GM18508 (cell line): ENCODE measurements at regions not wholly inside any gene's neighbourhood (a gene's known extent, or its start where the extent isn't known, plus 50 kb on each side); places are given as distances from the start of the nearest gene placed in this dataset.
"Not testable (repeated sequence)": the region's sequence is repeated elsewhere in the genome, so short reads cannot be mapped to it uniquely, and the experiment has no call there.

Experiments used
- ATAC-seq: cut with Tn5 transposase; IDR thresholded peaks from one replicate; pipeline ENCODE4 v1.9.1; 2021; ENCODE audit warnings: moderate number of reproducible peaks; ENCODE audit not compliant: insufficient read depth, unreplicated experiment

DNA sequence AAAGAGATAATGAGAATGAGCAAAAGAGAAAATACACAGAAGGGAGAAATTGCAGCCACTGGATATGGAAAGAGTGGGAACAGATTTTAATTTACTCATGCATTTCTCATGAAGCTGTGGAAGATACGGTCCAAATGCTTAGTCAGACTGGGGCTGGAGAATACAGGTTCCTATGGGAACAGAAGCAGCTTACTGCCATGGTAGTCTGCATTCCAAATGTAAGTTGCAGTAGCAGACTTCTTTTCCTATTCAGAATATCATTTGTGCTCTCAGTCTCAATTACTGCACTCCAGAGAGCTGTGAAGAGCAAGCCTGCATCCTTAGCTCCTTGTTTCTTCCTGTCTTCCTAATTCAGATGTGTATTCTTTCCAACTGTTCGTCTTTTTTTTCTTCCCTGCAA, 190.8 kb upstream of the TMEM196 start:
- no peak for ATAC-seq

- ATAC-seq: no peak
These were observed 190.3 kb upstream of the TMEM196 start for GRCh38 chr7:19963695-19964094.

DNA sequence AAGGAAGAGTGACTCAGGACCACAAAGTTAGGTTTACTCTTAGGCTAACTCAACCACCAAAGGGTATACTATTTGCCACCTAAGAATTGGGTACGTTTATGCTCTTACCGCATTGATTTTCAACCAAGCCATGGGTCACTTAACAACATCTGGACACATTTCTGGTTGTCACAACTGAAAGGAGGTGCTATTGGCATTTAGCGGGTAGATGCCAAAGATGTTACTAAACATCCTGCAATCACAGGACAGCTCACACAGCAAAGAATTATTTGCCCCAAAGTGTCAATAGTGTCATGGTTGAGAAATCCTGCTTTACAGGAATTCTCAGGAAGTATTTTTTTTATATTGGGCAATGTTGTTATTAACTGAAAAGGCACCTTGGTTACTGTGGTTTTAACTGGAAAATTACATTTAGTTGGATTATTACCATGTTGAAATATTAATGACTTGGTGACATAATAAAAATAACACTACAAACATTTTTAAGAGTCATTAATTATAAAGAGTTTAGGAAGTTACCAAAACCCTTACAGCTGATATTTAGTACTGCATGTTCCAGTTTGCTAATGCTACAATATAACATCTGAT, 185.0 kb upstream of the TMEM196 start:
- ATAC-seq: no peak

GRCh38 chr7:19957664-19958063, 184.2 kb upstream of the TMEM196 start:
- no peak for ATAC-seq

DNA sequence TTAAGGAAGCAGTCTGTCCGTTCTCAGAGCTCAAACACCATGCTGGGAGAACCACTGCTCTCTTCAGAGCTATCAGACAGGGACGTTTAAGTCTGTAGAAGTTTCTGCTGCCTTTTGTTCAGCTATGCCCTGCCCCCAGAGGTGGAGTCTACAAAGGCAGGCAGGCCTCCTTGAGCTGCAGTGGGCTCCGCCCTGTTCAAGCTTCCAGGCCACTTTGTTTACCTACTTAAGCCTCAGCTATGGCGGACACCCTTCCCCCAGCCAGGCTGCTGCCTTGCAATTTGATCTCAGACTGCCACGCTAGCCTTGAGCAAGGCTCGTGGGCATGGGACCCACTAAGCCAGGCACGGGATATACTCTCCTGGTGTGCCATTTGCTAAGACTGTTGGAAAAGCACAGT, 180.7 kb upstream of the TMEM196 start:
- ATAC-seq: not testable (repeated sequence)

- ATAC-seq: not testable (repeated sequence)
These were observed 180.0 kb upstream of the TMEM196 start for GRCh38 chr7:19953411-19953810.

DNA sequence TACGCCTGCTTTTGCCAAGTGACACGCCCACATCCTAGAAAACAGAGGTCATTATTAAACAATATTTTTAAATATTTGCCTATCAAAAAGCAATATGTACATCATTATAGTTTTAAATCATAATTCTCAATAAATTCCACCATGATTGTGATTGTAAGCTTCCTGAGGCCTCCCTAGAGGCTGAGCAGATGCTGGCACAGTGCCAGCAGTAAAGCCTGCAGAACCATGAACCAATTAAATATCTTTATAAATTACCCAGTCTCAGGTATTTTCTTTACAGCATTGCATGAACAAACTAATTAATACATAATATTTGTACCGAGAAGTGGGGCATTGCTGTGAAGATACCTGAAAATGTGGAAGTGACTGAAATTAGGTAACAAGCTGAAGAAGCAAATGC, 174.7 kb upstream of the TMEM196 start:
- ATAC-seq: no peak

GRCh38 chr7:19944363-19945120, 171.1 kb upstream of the TMEM196 start:
- no peak for ATAC-seq

DNA sequence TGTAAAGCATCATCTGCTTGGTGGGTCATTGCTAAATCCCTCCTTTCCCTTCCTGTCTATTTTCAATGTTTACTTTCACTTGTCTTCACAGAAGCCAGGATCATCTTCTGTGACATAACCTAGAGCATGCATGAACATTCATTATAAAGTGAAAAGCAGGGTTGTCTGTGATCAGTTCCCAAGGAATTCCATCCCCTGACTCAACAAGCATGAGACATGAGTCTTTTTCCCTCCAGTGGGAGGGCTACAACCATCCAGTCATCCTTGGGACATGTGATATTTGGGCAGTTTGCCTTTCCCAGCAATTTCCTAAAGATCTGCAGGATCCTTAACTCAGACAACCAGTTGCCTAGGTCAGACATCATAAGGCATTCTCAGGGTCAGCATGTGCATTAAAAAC, 166.3 kb upstream of the TMEM196 start:
- ATAC-seq: no peak

GRCh38 chr7:19932549-19933249, 159.3 kb upstream of the TMEM196 start:
- ATAC-seq: no peak

- ATAC-seq: no peak
These were observed 157.4 kb upstream of the TMEM196 start for GRCh38 chr7:19930851-19931250.

- no peak for ATAC-seq
These were observed 156.6 kb upstream of the TMEM196 start for GRCh38 chr7:19930051-19930450.

GRCh38 chr7:19928247-19928646, 154.8 kb upstream of the TMEM196 start:
- ATAC-seq: peak; percentile 81

- no peak for ATAC-seq
These were observed 147.3 kb upstream of the TMEM196 start for GRCh38 chr7:19920705-19921104.

GRCh38 chr7:19920166-19920565, 146.7 kb upstream of the TMEM196 start:
- ATAC-seq: no peak

DNA sequence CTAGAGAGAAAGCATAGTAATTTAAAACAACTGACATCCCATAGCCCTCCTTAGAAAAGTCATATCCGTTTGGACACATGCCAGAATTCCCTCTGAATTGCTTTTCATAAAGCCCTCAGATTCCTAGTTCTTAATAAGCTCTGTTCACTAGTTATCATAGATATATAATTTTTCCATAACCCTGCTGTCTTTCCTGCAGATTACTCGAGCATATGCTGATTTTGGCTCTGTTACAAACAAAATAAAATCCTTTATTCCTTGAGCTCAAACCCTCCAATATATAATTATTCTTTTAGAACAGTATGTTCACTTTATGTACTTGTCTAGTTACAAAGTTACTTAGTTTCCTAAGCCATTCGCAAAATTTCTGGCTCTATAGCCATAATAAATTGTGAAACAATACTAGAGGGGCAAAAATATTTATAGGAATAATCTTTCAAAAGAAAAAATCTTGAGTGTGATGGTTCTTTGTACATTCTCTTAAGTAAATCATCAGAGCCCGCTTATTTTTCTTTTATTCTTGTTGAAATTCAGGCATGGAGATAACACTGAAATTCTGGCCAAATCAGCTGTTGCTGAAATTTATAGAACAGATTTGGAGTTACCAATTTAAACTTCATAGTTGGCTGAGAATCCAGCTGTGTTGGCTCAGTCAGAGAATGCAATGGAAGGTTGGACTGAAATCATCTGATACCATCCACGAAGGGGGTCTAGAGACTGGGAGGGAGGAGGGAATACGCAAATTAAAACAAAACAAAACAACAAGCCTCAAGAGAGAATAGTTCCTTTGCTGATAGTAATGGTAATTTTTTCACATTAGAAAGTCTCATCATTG, 146.1 kb upstream of the TMEM196 start:
- ATAC-seq: no peak

- no peak for ATAC-seq
These were observed 142.6 kb upstream of the TMEM196 start for GRCh38 chr7:19916046-19916445.

DNA sequence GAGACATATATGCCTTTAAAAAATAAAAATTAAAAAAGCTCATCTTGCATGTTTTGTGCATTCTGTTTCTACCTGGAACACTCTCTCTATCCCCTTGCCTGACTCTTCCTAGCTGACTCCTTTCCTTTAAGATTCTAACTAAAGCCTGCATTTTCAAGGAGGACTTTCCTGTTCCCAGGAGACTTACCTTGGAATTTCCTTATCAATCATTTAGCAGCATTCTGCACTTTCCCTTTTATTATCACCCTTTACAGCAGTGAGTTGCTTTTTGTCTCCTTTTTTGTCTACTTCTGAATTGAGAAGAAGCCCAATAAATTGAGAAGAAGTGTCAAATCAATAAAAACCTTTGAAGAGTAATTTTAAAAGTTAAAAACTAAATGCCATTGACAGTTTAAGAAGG, 142.2 kb upstream of the TMEM196 start:
- ATAC-seq: no peak

DNA sequence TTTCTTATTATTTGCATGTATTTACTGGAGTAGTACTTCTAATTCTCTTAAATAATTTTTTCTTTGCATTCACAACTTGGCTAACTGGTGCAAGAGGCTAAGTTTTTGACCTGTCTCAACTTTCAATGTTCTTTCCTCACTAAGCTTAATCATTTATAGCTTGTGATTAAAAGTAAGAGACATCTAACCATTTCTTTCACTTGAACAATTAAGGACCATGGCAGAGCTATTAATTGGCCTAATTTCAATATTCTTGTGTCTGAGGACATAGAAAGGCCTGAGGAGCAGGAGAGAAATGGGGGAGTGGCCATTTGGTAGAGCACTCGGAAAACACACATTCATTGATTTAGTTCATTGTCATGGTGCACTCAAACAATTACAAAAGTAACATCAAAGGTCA, 141.4 kb upstream of the TMEM196 start:
- ATAC-seq: no peak

GRCh38 chr7:19900118-19900517, 126.7 kb upstream of the TMEM196 start:
- no peak for ATAC-seq

DNA sequence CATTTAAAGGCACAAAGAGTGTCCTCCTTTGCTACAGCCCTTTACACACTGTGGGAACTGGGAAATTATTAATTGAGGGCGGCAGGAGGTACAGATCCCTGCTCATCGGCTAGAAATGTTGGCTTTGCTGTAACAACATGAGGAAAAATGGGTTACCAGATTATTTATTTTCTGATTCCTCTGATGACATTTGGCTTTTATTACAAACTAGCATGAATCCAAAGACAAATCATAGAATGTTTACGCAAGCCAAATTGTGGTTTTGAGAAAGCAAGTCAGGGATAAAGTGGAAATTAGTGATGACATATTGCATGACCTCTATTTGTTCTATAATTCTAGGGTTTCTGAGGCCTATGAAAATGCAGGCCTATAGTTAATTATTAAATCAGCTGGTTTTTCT, 126.1 kb upstream of the TMEM196 start:
- ATAC-seq: no peak
